Chondrocyte (in vitro differentiated cells): ENCODE measurements at regions not wholly inside any gene's neighbourhood (a gene's known extent, or its start where the extent isn't known, plus 50 kb on each side); places are given as distances from the start of the nearest gene placed in this dataset.

Experiments
- DNase-seq: peaks from one replicate; pipeline ENCODE4 v3.0.0; 2021; ENCODE audit warnings: mixed read lengths, low spot score
- H3K27ac Mint-ChIP-seq: one replicate; pipeline ENCODE4 v1.8.0; 2021; ENCODE audit warnings: mild to moderate bottlenecking, moderate library complexity, mixed read lengths; ENCODE audit not compliant: unreplicated experiment
- H3K27me3 Mint-ChIP-seq: 2 replicates; pipeline ENCODE4 v1.8.0; 2021; ENCODE audit warnings: low read depth, mixed read lengths
- H3K36me3 Mint-ChIP-seq: 2 replicates; pipeline ENCODE4 v1.8.0; 2021; ENCODE audit warnings: low read depth, mixed read lengths
- H3K4me1 Mint-ChIP-seq: 2 replicates; pipeline ENCODE4 v1.8.0; 2021; ENCODE audit warnings: low read depth, mild to moderate bottlenecking, mixed read lengths
- H3K4me3 Mint-ChIP-seq: one replicate; pipeline ENCODE4 v1.8.0; 2021; ENCODE audit warnings: mild to moderate bottlenecking, moderate library complexity, mixed read lengths; ENCODE audit not compliant: unreplicated experiment
- H3K9me3 Mint-ChIP-seq: 2 replicates; pipeline ENCODE4 v1.8.0; 2021; ENCODE audit warnings: low read depth, mixed read lengths
- CTCF ChIP-seq: fragments of 200-600 bp; sonication (generic); IDR thresholded peaks from 2 replicates; pipeline ENCODE4 v1.5.0; 2021; ENCODE audit warnings: antibody characterized with exemption, mild to moderate bottlenecking, moderate library complexity

- no peak overlapping the region for H3K4me3 Mint-ChIP-seq
- no peak for TF ChIP-seq CTCF
- H3K27ac Mint-ChIP-seq = no peak overlapping the region
- no peaks in the 10 kb centered on the region for H3K27me3 Mint-ChIP-seq
- no peaks in the 10 kb centered on the region for H3K36me3 Mint-ChIP-seq
- H3K9me3 Mint-ChIP-seq = no peaks in the 10 kb centered on the region
- peaks cover 7% of the 10 kb centered on the region for H3K4me1 Mint-ChIP-seq
- DNase-seq = no peak
These were observed 325.5 kb upstream of the RTL1 start for GRCh38 chr14:101228949-101229541.

GRCh38 chr14:101229666-101230065 is 326.1 kb upstream of the RTL1 start:
- no peak overlapping the region for H3K27ac Mint-ChIP-seq
- H3K36me3 Mint-ChIP-seq = no peaks in the 10 kb centered on the region
- no peak overlapping the region for H3K4me3 Mint-ChIP-seq
- no peaks in the 10 kb centered on the region for H3K9me3 Mint-ChIP-seq
- H3K27me3 Mint-ChIP-seq = no peaks in the 10 kb centered on the region
- peaks cover 7% of the 10 kb centered on the region for H3K4me1 Mint-ChIP-seq
- TF ChIP-seq CTCF = no peak
- DNase-seq = no peak

- H3K27ac Mint-ChIP-seq = no peak overlapping the region
- H3K4me3 Mint-ChIP-seq = no peak overlapping the region
- peaks cover 7% of the 10 kb centered on the region for H3K4me1 Mint-ChIP-seq
- H3K27me3 Mint-ChIP-seq = no peaks in the 10 kb centered on the region
- no peaks in the 10 kb centered on the region for H3K36me3 Mint-ChIP-seq
- DNase-seq = no peak
- no peaks in the 10 kb centered on the region for H3K9me3 Mint-ChIP-seq
- no peak for TF ChIP-seq CTCF
These were observed 326.8 kb upstream of the RTL1 start for GRCh38 chr14:101230161-101230850.

- Mint-ChIP-seq H3K4me1 (peaks cover 4% of the 10 kb centered on the region), H3K27ac (no peak overlapping the region), H3K4me3 (no peak overlapping the region), H3K36me3 (no peaks in the 10 kb centered on the region), H3K9me3 (no peaks in the 10 kb centered on the region), H3K27me3 (no peaks in the 10 kb centered on the region)
- no peak for TF ChIP-seq CTCF
- no peak for DNase-seq
These were observed 327.5 kb upstream of the RTL1 start for GRCh38 chr14:101230851-101231550.

GRCh38 chr14:101231828-101232227 is 328.3 kb upstream of the RTL1 start:
- no peaks in the 10 kb centered on the region for H3K27me3 Mint-ChIP-seq
- TF ChIP-seq CTCF = no peak
- H3K9me3 Mint-ChIP-seq = no peaks in the 10 kb centered on the region
- H3K4me3 Mint-ChIP-seq = no peak overlapping the region
- no peaks in the 10 kb centered on the region for H3K36me3 Mint-ChIP-seq
- no peaks in the 10 kb centered on the region for H3K4me1 Mint-ChIP-seq
- H3K27ac Mint-ChIP-seq = no peak overlapping the region
- no peak for DNase-seq
